Smooth muscle cell (in vitro differentiated cells): ENCODE measurements at regions not wholly inside any gene's neighbourhood (a gene's known extent, or its start where the extent isn't known, plus 50 kb on each side); places are given as distances from the start of the nearest gene placed in this dataset.
"Not testable (repeated sequence)": the region's sequence is repeated elsewhere in the genome, so short reads cannot be mapped to it uniquely, and the experiment has no call there.

Experiments
- DNase-seq: peaks from one replicate; lab custom pipeline; 2025; ENCODE audit not compliant: unreplicated experiment; lab: John Stamatoyannopoulos, UW
- H2AFZ ChIP-seq: fragments of 200-600 bp; sonication (generic); 2 replicates; pipeline ENCODE4 v1.6.0; 2016; ENCODE audit warnings: antibody characterized with exemption, low read depth, mild to moderate bottlenecking
- H3F3A ChIP-seq: fragments of 200-600 bp; sonication (generic); 2 replicates; pipeline ENCODE4 v1.6.0; 2017; ENCODE audit warnings: antibody characterized with exemption, low read depth
- H3K27ac ChIP-seq: fragments of 200-600 bp; sonication (generic); 2 replicates; pipeline ENCODE4 v1.5.1; 2016; ENCODE audit warnings: low read depth, mild to moderate bottlenecking
- H3K27me3 ChIP-seq: fragments of 200-600 bp; sonication (generic); 2 replicates; pipeline ENCODE4 v1.6.1; 2016; ENCODE audit warnings: low read depth, mild to moderate bottlenecking
- H3K36me3 ChIP-seq: fragments of 200-600 bp; sonication (generic); 2 replicates; pipeline ENCODE4 v1.5.1; 2016; ENCODE audit warnings: low read depth
- H3K4me1 ChIP-seq: fragments of 200-600 bp; sonication (generic); 2 replicates; pipeline ENCODE4 v1.5.1; 2016; ENCODE audit warnings: low read depth
- H3K4me2 ChIP-seq: fragments of 200-600 bp; sonication (generic); 2 replicates; pipeline ENCODE4 v1.6.0; 2016; ENCODE audit warnings: mild to moderate bottlenecking
- H3K4me3 ChIP-seq: fragments of 200-600 bp; sonication (generic); 2 replicates; pipeline ENCODE4 v1.5.1; 2016; ENCODE audit warnings: mild to moderate bottlenecking
- H3K79me2 ChIP-seq: fragments of 200-600 bp; sonication (generic); 2 replicates; pipeline ENCODE4 v1.6.0; 2016; ENCODE audit warnings: low read depth, mild to moderate bottlenecking
- H3K9ac ChIP-seq: fragments of 200-600 bp; sonication (generic); 2 replicates; pipeline ENCODE4 v1.6.0; 2016; ENCODE audit warnings: low read depth
- H3K9me3 ChIP-seq: fragments of 200-600 bp; sonication (generic); replicated peaks from 2 replicates; pipeline ENCODE4 v1.5.1; 2016; ENCODE audit warnings: low read depth
- H4K20me1 ChIP-seq: fragments of 200-600 bp; sonication (generic); 2 replicates; pipeline ENCODE4 v1.6.0; 2016; ENCODE audit warnings: low read depth
- CTCF ChIP-seq: fragments of 200-600 bp; sonication (generic); IDR thresholded peaks from 2 replicates; pipeline ENCODE4 v1.5.1; 2017; ENCODE audit warnings: borderline replicate concordance, mild to moderate bottlenecking, antibody characterized with exemption; ENCODE audit not compliant: insufficient read depth, poor library complexity, severe bottlenecking
- WGBS: methylation state at CpG from one replicate; pipeline ENCODE4 v1.1.7; 2016; ENCODE audit warnings: low lambda C conversion rate; 5-methylcytosine and 5-hydroxymethylcytosine counted together

- H3K4me2 ChIP-seq, result no peak overlapping the region
- peaks cover 5% of the 10 kb centered on the region for H3K4me1 ChIP-seq
- H3K9me3 ChIP-seq, result no peaks in the 10 kb centered on the region
- H3K36me3 ChIP-seq, result no peaks in the 10 kb centered on the region
- H3K27ac ChIP-seq, result no peak overlapping the region
- H3F3A ChIP-seq, result no peaks in the 10 kb centered on the region
- no peak for DNase-seq
- H3K79me2 ChIP-seq, result no peaks in the 10 kb centered on the region
- no peaks in the 10 kb centered on the region for H3K27me3 ChIP-seq
- no peak overlapping the region for H3K4me3 ChIP-seq
- H2AFZ ChIP-seq, result no peak overlapping the region
- H4K20me1 ChIP-seq, result no peaks in the 10 kb centered on the region
- H3K9ac ChIP-seq, result no peak overlapping the region
- no peak for TF ChIP-seq CTCF
Measured at GRCh38 chr20:12946789-12947188, 62.0 kb upstream of the SPTLC3 start.

GRCh38 chr20:12947691-12948090 lies 61.1 kb upstream of the SPTLC3 start:
- peaks cover 5% of the 10 kb centered on the region for H3K4me1 ChIP-seq
- H3K4me3 ChIP-seq, result no peak overlapping the region
- H3K4me2 ChIP-seq, result no peak overlapping the region
- 90% methylated on average over 3 of the region's 3 CpGs for WGBS
- H3K9me3 ChIP-seq, result no peaks in the 10 kb centered on the region
- no peak for DNase-seq
- H2AFZ ChIP-seq, result no peak overlapping the region
- no peaks in the 10 kb centered on the region for H3K27me3 ChIP-seq
- H3K79me2 ChIP-seq, result no peaks in the 10 kb centered on the region
- H3K9ac ChIP-seq, result no peak overlapping the region
- no peaks in the 10 kb centered on the region for H4K20me1 ChIP-seq
- TF ChIP-seq CTCF, result no peak
- no peaks in the 10 kb centered on the region for H3F3A ChIP-seq
- H3K36me3 ChIP-seq, result no peaks in the 10 kb centered on the region
- H3K27ac ChIP-seq, result no peak overlapping the region

- Histone ChIP-seq H3K27ac (no peak overlapping the region), H3K4me3 (no peak overlapping the region), H3K9me3 (no peaks in the 10 kb centered on the region), H3F3A (no peaks in the 10 kb centered on the region), H2AFZ (no peak overlapping the region), H3K36me3 (no peaks in the 10 kb centered on the region), H4K20me1 (no peaks in the 10 kb centered on the region), H3K9ac (no peak overlapping the region), H3K4me1 (peaks cover 5% of the 10 kb centered on the region), H3K79me2 (no peaks in the 10 kb centered on the region), H3K27me3 (no peaks in the 10 kb centered on the region), H3K4me2 (peak overlapping the region; percentile 35)
- WGBS, result 51% methylated on average over 4 of the region's 4 CpGs
- DNase-seq, result no peak
- no peak for TF ChIP-seq CTCF
Measured at GRCh38 chr20:12949429-12949980, 59.3 kb upstream of the SPTLC3 start.

- not testable (repeated sequence) for H3K9ac ChIP-seq, H3K27me3 ChIP-seq, H3K79me2 ChIP-seq, H3K4me1 ChIP-seq, DNase-seq, H3K9me3 ChIP-seq, H4K20me1 ChIP-seq, H3K27ac ChIP-seq, H3K4me3 ChIP-seq, H3K36me3 ChIP-seq, H3F3A ChIP-seq, H2AFZ ChIP-seq, H3K4me2 ChIP-seq
Measured at GRCh38 chr20:12954254-12954653, 54.5 kb upstream of the SPTLC3 start.
